ENCODE measurements at regions not wholly inside any gene's neighbourhood (a gene's known extent, or its start where the extent isn't known, plus 50 kb on each side); places are given as distances from the start of the nearest gene placed in this dataset.
"Not testable (repeated sequence)": the region's sequence is repeated elsewhere in the genome, so short reads cannot be mapped to it uniquely, and the experiment has no call there.

- H3K36me3 ChIP-seq (ENCODE audit: insufficient read depth, low read length), result no peaks in the 10 kb centered on the region
- no peaks in the 10 kb centered on the region for H3K9me3 ChIP-seq (ENCODE audit: low read length)
- H3K4me1 ChIP-seq (ENCODE audit: insufficient read depth, low read length), result no peaks in the 10 kb centered on the region
- no peak overlapping the region for H2AFZ ChIP-seq (ENCODE audit: low read depth, low read length)
- H3K27me3 ChIP-seq (ENCODE audit: insufficient read depth, low read length), result no peaks in the 10 kb centered on the region
- H3K4me3 ChIP-seq (ENCODE audit: low read length), result no peak overlapping the region
These were observed 481.9 kb upstream of the FOXG1 start for GRCh38 chr14:28284546-28285300.

GRCh38 chr14:28294834-28295440 lies 471.6 kb upstream of the FOXG1 start:
- Histone ChIP-seq H3K9me3 (ENCODE audit: low read length) (no peaks in the 10 kb centered on the region), H2AFZ (ENCODE audit: low read depth, low read length) (no peak overlapping the region), H3K36me3 (ENCODE audit: insufficient read depth, low read length) (no peaks in the 10 kb centered on the region), H3K4me3 (ENCODE audit: low read length) (no peak overlapping the region), H3K4me1 (ENCODE audit: insufficient read depth, low read length) (no peaks in the 10 kb centered on the region), H3K27me3 (ENCODE audit: insufficient read depth, low read length) (no peaks in the 10 kb centered on the region)

GRCh38 chr14:28297559-28297958 lies 469.0 kb upstream of the FOXG1 start:
- H3K4me3 ChIP-seq (ENCODE audit: low read length), result no peak overlapping the region
- H3K36me3 ChIP-seq (ENCODE audit: insufficient read depth, low read length), result no peaks in the 10 kb centered on the region
- no peaks in the 10 kb centered on the region for H3K4me1 ChIP-seq (ENCODE audit: insufficient read depth, low read length)
- H3K9me3 ChIP-seq (ENCODE audit: low read length), result no peaks in the 10 kb centered on the region
- H2AFZ ChIP-seq (ENCODE audit: low read depth, low read length), result no peak overlapping the region
- peaks cover 2% of the 10 kb centered on the region for H3K27me3 ChIP-seq (ENCODE audit: insufficient read depth, low read length)

GRCh38 chr14:28298156-28298555 lies 468.4 kb upstream of the FOXG1 start:
- Histone ChIP-seq H3K9me3 (ENCODE audit: low read length) (no peaks in the 10 kb centered on the region), H3K27me3 (ENCODE audit: insufficient read depth, low read length) (peaks cover 2% of the 10 kb centered on the region), H3K4me3 (ENCODE audit: low read length) (no peak overlapping the region), H3K36me3 (ENCODE audit: insufficient read depth, low read length) (no peaks in the 10 kb centered on the region), H2AFZ (ENCODE audit: low read depth, low read length) (no peak overlapping the region), H3K4me1 (ENCODE audit: insufficient read depth, low read length) (no peaks in the 10 kb centered on the region)

GRCh38 chr14:28299227-28299626 lies 467.4 kb upstream of the FOXG1 start:
- H3K4me3 ChIP-seq (ENCODE audit: low read length), result no peak overlapping the region
- H3K27me3 ChIP-seq (ENCODE audit: insufficient read depth, low read length), result peaks cover 2% of the 10 kb centered on the region
- H3K9me3 ChIP-seq (ENCODE audit: low read length), result no peaks in the 10 kb centered on the region
- H2AFZ ChIP-seq (ENCODE audit: low read depth, low read length), result no peak overlapping the region
- no peaks in the 10 kb centered on the region for H3K4me1 ChIP-seq (ENCODE audit: insufficient read depth, low read length)
- no peaks in the 10 kb centered on the region for H3K36me3 ChIP-seq (ENCODE audit: insufficient read depth, low read length)

GRCh38 chr14:28300356-28300755 lies 466.2 kb upstream of the FOXG1 start:
- H2AFZ ChIP-seq (ENCODE audit: low read depth, low read length), result no peak overlapping the region
- H3K36me3 ChIP-seq (ENCODE audit: insufficient read depth, low read length), result no peaks in the 10 kb centered on the region
- H3K4me1 ChIP-seq (ENCODE audit: insufficient read depth, low read length), result no peaks in the 10 kb centered on the region
- H3K27me3 ChIP-seq (ENCODE audit: insufficient read depth, low read length), result peaks cover 2% of the 10 kb centered on the region
- no peak overlapping the region for H3K4me3 ChIP-seq (ENCODE audit: low read length)
- H3K9me3 ChIP-seq (ENCODE audit: low read length), result no peaks in the 10 kb centered on the region

- Histone ChIP-seq H3K4me3 (ENCODE audit: low read length) (no peak overlapping the region), H3K27me3 (ENCODE audit: insufficient read depth, low read length) (peaks cover 2% of the 10 kb centered on the region), H2AFZ (ENCODE audit: low read depth, low read length) (no peak overlapping the region), H3K36me3 (ENCODE audit: insufficient read depth, low read length) (no peaks in the 10 kb centered on the region), H3K4me1 (ENCODE audit: insufficient read depth, low read length) (no peaks in the 10 kb centered on the region), H3K9me3 (ENCODE audit: low read length) (no peaks in the 10 kb centered on the region)
These were observed 465.4 kb upstream of the FOXG1 start for GRCh38 chr14:28301179-28301578.

GRCh38 chr14:28303248-28303647 lies 463.3 kb upstream of the FOXG1 start:
- Histone ChIP-seq H3K4me1 (ENCODE audit: insufficient read depth, low read length) (no peaks in the 10 kb centered on the region), H3K36me3 (ENCODE audit: insufficient read depth, low read length) (no peaks in the 10 kb centered on the region)

GRCh38 chr14:28305938-28306337 lies 460.6 kb upstream of the FOXG1 start:
- no peaks in the 10 kb centered on the region for H3K9me3 ChIP-seq (ENCODE audit: low read length)
- no peak overlapping the region for H3K4me3 ChIP-seq (ENCODE audit: low read length)
- no peak overlapping the region for H2AFZ ChIP-seq (ENCODE audit: low read depth, low read length)
- no peaks in the 10 kb centered on the region for H3K36me3 ChIP-seq (ENCODE audit: insufficient read depth, low read length)
- no peaks in the 10 kb centered on the region for H3K4me1 ChIP-seq (ENCODE audit: insufficient read depth, low read length)
- H3K27me3 ChIP-seq (ENCODE audit: insufficient read depth, low read length), result peaks cover 2% of the 10 kb centered on the region

More at GRCh38 chr14:28303248-28303647, 463.3 kb upstream of the FOXG1 start:
- Histone ChIP-seq H3K27me3 (ENCODE audit: insufficient read depth, low read length) (peaks cover 2% of the 10 kb centered on the region), H3K9me3 (ENCODE audit: low read length) (no peaks in the 10 kb centered on the region), H3K4me3 (ENCODE audit: low read length) (no peak overlapping the region), H2AFZ (ENCODE audit: low read depth, low read length) (no peak overlapping the region)

GRCh38 chr14:28307506-28307905 lies 459.1 kb upstream of the FOXG1 start:
- H3K36me3 ChIP-seq (ENCODE audit: insufficient read depth, low read length), result no peaks in the 10 kb centered on the region
- H3K27me3 ChIP-seq (ENCODE audit: insufficient read depth, low read length), result no peaks in the 10 kb centered on the region
- H3K4me3 ChIP-seq (ENCODE audit: low read length), result no peak overlapping the region
- H3K9me3 ChIP-seq (ENCODE audit: low read length), result no peaks in the 10 kb centered on the region
- no peaks in the 10 kb centered on the region for H3K4me1 ChIP-seq (ENCODE audit: insufficient read depth, low read length)
- no peak overlapping the region for H2AFZ ChIP-seq (ENCODE audit: low read depth, low read length)

GRCh38 chr14:28308734-28309133 lies 457.9 kb upstream of the FOXG1 start:
- no peaks in the 10 kb centered on the region for H3K9me3 ChIP-seq (ENCODE audit: low read length)
- no peaks in the 10 kb centered on the region for H3K27me3 ChIP-seq (ENCODE audit: insufficient read depth, low read length)
- no peak overlapping the region for H3K4me3 ChIP-seq (ENCODE audit: low read length)
- H2AFZ ChIP-seq (ENCODE audit: low read depth, low read length), result no peak overlapping the region
- no peaks in the 10 kb centered on the region for H3K36me3 ChIP-seq (ENCODE audit: insufficient read depth, low read length)
- no peaks in the 10 kb centered on the region for H3K4me1 ChIP-seq (ENCODE audit: insufficient read depth, low read length)

- H3K27me3 ChIP-seq (ENCODE audit: insufficient read depth, low read length); H3K4me3 ChIP-seq (ENCODE audit: low read length); H3K9me3 ChIP-seq (ENCODE audit: low read length); H3K36me3 ChIP-seq (ENCODE audit: insufficient read depth, low read length); H3K4me1 ChIP-seq (ENCODE audit: insufficient read depth, low read length); H2AFZ ChIP-seq (ENCODE audit: low read depth, low read length): not testable (repeated sequence)
These were observed 448.5 kb upstream of the FOXG1 start for GRCh38 chr14:28317890-28318675.

GRCh38 chr14:28321475-28322244 lies 444.9 kb upstream of the FOXG1 start:
- Histone ChIP-seq H3K4me1 (ENCODE audit: insufficient read depth, low read length) (no peaks in the 10 kb centered on the region), H3K9me3 (ENCODE audit: low read length) (no peaks in the 10 kb centered on the region), H3K27me3 (ENCODE audit: insufficient read depth, low read length) (no peaks in the 10 kb centered on the region), H2AFZ (ENCODE audit: low read depth, low read length) (no peak overlapping the region), H3K4me3 (ENCODE audit: low read length) (no peak overlapping the region), H3K36me3 (ENCODE audit: insufficient read depth, low read length) (no peaks in the 10 kb centered on the region)
